MM.1S (cell line): ENCODE measurements at regions not wholly inside any gene's neighbourhood (a gene's known extent, or its start where the extent isn't known, plus 50 kb on each side); places are given as distances from the start of the nearest gene placed in this dataset.

Source experiments
- DNase-seq: peaks from one replicate; pipeline ENCODE4 v3.0.0-alpha.2; 2015
- H2AFZ ChIP-seq: fragments of 300-600 bp; sonication (generic); 2 replicates; pipeline ENCODE4 v1.6.0; 2016; ENCODE audit warnings: antibody characterized with exemption, low read length
- H3F3A ChIP-seq: fragments of 300-600 bp; sonication (generic); 2 replicates; pipeline ENCODE4 v1.6.1; 2016; ENCODE audit warnings: mild to moderate bottlenecking, antibody characterized with exemption, low read length, moderate library complexity, mixed read lengths; ENCODE audit not compliant: insufficient read depth
- H3K27ac ChIP-seq: fragments of 300-600 bp; sonication (generic); 2 replicates; pipeline ENCODE4 v1.5.1; 2016; ENCODE audit warnings: mild to moderate bottlenecking, low read length
- H3K27me3 ChIP-seq: fragments of 300-600 bp; sonication (generic); replicated peaks from 2 replicates; pipeline ENCODE4 v1.6.0; 2016; ENCODE audit warnings: low read length; ENCODE audit not compliant: insufficient read depth
- H3K36me3 ChIP-seq: fragments of 300-600 bp; sonication (generic); replicated peaks from 2 replicates; pipeline ENCODE4 v1.6.1; 2016; ENCODE audit warnings: mild to moderate bottlenecking, low read length, mixed read lengths; ENCODE audit not compliant: insufficient read depth
- H3K4me1 ChIP-seq: fragments of 300-600 bp; sonication (generic); 2 replicates; pipeline ENCODE4 v1.6.1; 2016; ENCODE audit warnings: low read length, mixed read lengths
- H3K4me2 ChIP-seq: fragments of 300-600 bp; sonication (generic); 2 replicates; pipeline ENCODE4 v1.6.0; 2016; ENCODE audit warnings: low read depth, low read length
- H3K4me3 ChIP-seq: fragments of 300-600 bp; sonication (generic); 2 replicates; pipeline ENCODE4 v1.5.1; 2016; ENCODE audit warnings: low read length, mixed read lengths
- H3K79me2 ChIP-seq: fragments of 300-600 bp; sonication (generic); 2 replicates; pipeline ENCODE4 v1.6.1; 2016; ENCODE audit warnings: mixed run types, low read length, mixed read lengths
- H3K9ac ChIP-seq: fragments of 300-600 bp; sonication (generic); 2 replicates; pipeline ENCODE4 v1.6.1; 2016; ENCODE audit warnings: low read length, mixed read lengths
- H3K9me2 ChIP-seq: fragments of 300-600 bp; sonication (generic); replicated peaks from 2 replicates; pipeline ENCODE4 v1.6.1; 2016; ENCODE audit warnings: mild to moderate bottlenecking, low read length, mixed read lengths; ENCODE audit not compliant: insufficient read depth
- H3K9me3 ChIP-seq: fragments of 300-600 bp; sonication (generic); replicated peaks from 2 replicates; pipeline ENCODE4 v1.6.1; 2016; ENCODE audit warnings: mild to moderate bottlenecking, low read length, mixed read lengths; ENCODE audit not compliant: insufficient read depth
- H4K20me1 ChIP-seq: fragments of 300-600 bp; sonication (generic); 2 replicates; pipeline ENCODE4 v1.6.1; 2016; ENCODE audit warnings: mild to moderate bottlenecking, low read length, moderate library complexity, mixed read lengths; ENCODE audit not compliant: insufficient read depth
- EZH2 ChIP-seq: fragments of 300-600 bp; sonication (generic); optimal IDR thresholded peaks from 2 replicates; pipeline ENCODE3; 2017; ENCODE audit warnings: low read depth, mild to moderate bottlenecking, antibody characterized with exemption, low read length, mixed read lengths
- EZH2phosphoT487 ChIP-seq: fragments of 300-600 bp; sonication (generic); IDR thresholded peaks from 2 replicates; pipeline ENCODE4 v1.6.1; 2018; ENCODE audit warnings: antibody characterized with exemption, low read length
- TF ChIP-seq, protein P1 (sequence below): fragments of 300-600 bp; sonication (generic); IDR thresholded peaks from 2 replicates; pipeline ENCODE4 v1.5.1; 2016; ENCODE audit warnings: antibody characterized with exemption, low read length, mixed read lengths

DNA sequence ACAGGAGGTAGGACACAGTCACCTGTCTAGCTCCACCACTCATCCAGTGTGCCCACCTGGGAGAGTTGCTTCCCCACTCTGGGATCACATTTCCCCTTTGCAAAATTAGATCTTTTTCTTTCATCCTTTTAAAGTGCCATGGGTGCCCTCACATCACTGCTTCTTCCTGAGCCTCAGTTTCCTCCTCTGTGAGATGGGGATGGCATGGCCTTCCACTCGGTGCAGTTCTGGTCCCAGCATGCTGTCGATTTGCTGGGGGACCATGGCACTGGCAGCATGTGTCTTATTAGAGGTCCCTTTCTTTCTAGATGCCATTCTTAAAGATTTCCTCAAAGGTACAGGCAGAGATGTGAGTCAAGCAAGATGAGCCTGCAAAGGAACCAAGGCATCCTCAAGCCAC is 158.3 kb upstream of the ZMIZ1 start:
- H3K9me3 ChIP-seq: no peaks in the 10 kb centered on the region
- no peak overlapping the region for H3K27ac ChIP-seq
- H3K9me2 ChIP-seq: no peaks in the 10 kb centered on the region
- no peak overlapping the region for H2AFZ ChIP-seq
- H3F3A ChIP-seq: no peaks in the 10 kb centered on the region
- H3K4me2 ChIP-seq: no peak overlapping the region
- no peak for DNase-seq
- H3K79me2 ChIP-seq: no peaks in the 10 kb centered on the region
- no peaks in the 10 kb centered on the region for H3K36me3 ChIP-seq
- H3K4me1 ChIP-seq: no peaks in the 10 kb centered on the region
- H4K20me1 ChIP-seq: no peaks in the 10 kb centered on the region
- TF ChIP-seq EZH2phosphoT487: no peak
- no peak for TF ChIP-seq EZH2
- TF ChIP-seq, protein P1, sequence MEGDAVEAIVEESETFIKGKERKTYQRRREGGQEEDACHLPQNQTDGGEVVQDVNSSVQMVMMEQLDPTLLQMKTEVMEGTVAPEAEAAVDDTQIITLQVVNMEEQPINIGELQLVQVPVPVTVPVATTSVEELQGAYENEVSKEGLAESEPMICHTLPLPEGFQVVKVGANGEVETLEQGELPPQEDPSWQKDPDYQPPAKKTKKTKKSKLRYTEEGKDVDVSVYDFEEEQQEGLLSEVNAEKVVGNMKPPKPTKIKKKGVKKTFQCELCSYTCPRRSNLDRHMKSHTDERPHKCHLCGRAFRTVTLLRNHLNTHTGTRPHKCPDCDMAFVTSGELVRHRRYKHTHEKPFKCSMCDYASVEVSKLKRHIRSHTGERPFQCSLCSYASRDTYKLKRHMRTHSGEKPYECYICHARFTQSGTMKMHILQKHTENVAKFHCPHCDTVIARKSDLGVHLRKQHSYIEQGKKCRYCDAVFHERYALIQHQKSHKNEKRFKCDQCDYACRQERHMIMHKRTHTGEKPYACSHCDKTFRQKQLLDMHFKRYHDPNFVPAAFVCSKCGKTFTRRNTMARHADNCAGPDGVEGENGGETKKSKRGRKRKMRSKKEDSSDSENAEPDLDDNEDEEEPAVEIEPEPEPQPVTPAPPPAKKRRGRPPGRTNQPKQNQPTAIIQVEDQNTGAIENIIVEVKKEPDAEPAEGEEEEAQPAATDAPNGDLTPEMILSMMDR: no peak
- no peaks in the 10 kb centered on the region for H3K27me3 ChIP-seq
- H3K4me3 ChIP-seq: no peak overlapping the region
- no peak overlapping the region for H3K9ac ChIP-seq

DNA sequence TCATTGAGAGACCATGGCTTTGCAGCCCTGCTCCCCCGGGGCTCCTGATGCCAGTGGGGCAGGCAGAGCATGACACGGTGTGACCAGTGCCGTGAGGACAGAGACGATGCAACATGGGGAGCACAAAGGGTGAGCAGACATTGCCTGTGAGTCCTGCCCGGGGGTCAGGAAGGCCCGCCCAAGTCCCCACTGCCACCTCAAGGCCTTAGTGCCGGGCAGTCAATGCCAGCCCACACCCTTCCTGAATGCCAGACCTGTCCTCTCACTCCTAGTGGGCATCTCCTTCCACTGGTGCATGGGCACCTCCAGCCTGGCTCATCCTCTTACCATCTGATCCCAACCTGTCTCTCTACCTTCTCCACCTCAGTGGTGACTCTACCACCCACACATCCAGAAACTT is 157.9 kb upstream of the ZMIZ1 start:
- Histone ChIP-seq H3K79me2 (no peaks in the 10 kb centered on the region), H3K36me3 (no peaks in the 10 kb centered on the region), H3K9me2 (no peaks in the 10 kb centered on the region), H3K27ac (no peak overlapping the region), H4K20me1 (no peaks in the 10 kb centered on the region), H3K27me3 (no peaks in the 10 kb centered on the region), H3K9ac (no peak overlapping the region), H3K9me3 (no peaks in the 10 kb centered on the region), H3K4me1 (no peaks in the 10 kb centered on the region), H3K4me3 (no peak overlapping the region), H3F3A (no peaks in the 10 kb centered on the region), H2AFZ (no peak overlapping the region), H3K4me2 (no peak overlapping the region)
- DNase-seq: no peak
- no peak for TF ChIP-seq EZH2
- TF ChIP-seq, protein P1: no peak
- no peak for TF ChIP-seq EZH2phosphoT487

GRCh38 chr10:78911533-78912340 is 157.0 kb upstream of the ZMIZ1 start:
- Histone ChIP-seq H2AFZ (no peak overlapping the region), H3K79me2 (no peaks in the 10 kb centered on the region), H3K36me3 (no peaks in the 10 kb centered on the region), H3K9me2 (no peaks in the 10 kb centered on the region), H3F3A (no peaks in the 10 kb centered on the region), H3K9me3 (no peaks in the 10 kb centered on the region), H3K9ac (no peak overlapping the region), H3K4me3 (no peak overlapping the region), H3K27me3 (no peaks in the 10 kb centered on the region), H3K27ac (no peak overlapping the region), H3K4me2 (no peak overlapping the region), H4K20me1 (no peaks in the 10 kb centered on the region), H3K4me1 (no peaks in the 10 kb centered on the region)
- DNase-seq: no peak
- TF ChIP-seq EZH2: no peak
- no peak for TF ChIP-seq EZH2phosphoT487
- TF ChIP-seq, protein P1: no peak
